Trophoblast cell (in vitro differentiated cells and primary cell): ENCODE measurements at regions not wholly inside any gene's neighbourhood (a gene's known extent, or its start where the extent isn't known, plus 50 kb on each side); places are given as distances from the start of the nearest gene placed in this dataset.

Experiments
- DNase-seq, 2 donors: peaks; one replicate each; pipeline ENCODE4 v3.0.0-alpha.2; 2016
- H2AFZ ChIP-seq: 2 replicates; pipeline ENCODE4 v1.6.1; 2013; ENCODE audit warnings: low read length, moderate library complexity, mild to moderate bottlenecking; ENCODE audit not compliant: insufficient read depth, poor library complexity
- H2AK5ac ChIP-seq: 2 replicates; pipeline ENCODE4 v1.6.1; 2013; ENCODE audit warnings: mild to moderate bottlenecking, low read length
- H2BK120ac ChIP-seq: 2 replicates; pipeline ENCODE4 v1.6.1; 2013; ENCODE audit warnings: low read length, mild to moderate bottlenecking, moderate library complexity; ENCODE audit not compliant: insufficient read depth, poor library complexity
- H2BK12ac ChIP-seq: 2 replicates; pipeline ENCODE4 v1.6.1; 2013; ENCODE audit warnings: mild to moderate bottlenecking, low read length, moderate library complexity
- H2BK5ac ChIP-seq: 2 replicates; pipeline ENCODE4 v1.6.1; 2013; ENCODE audit warnings: low read length, low read depth, moderate library complexity, mild to moderate bottlenecking; ENCODE audit not compliant: poor library complexity
- H3K14ac ChIP-seq: 2 replicates; pipeline ENCODE4 v1.6.1; 2013; ENCODE audit warnings: mild to moderate bottlenecking, low read length
- H3K18ac ChIP-seq: 2 replicates; pipeline ENCODE4 v1.6.1; 2013; ENCODE audit warnings: mild to moderate bottlenecking, low read length
- H3K23ac ChIP-seq: 2 replicates; pipeline ENCODE4 v1.6.1; 2013; ENCODE audit warnings: low read length
- H3K27ac ChIP-seq: 2 replicates; pipeline ENCODE4 v1.5.1; 2013; ENCODE audit warnings: low read depth, mild to moderate bottlenecking, inconsistent platforms, low read length, moderate library complexity
- H3K27me3 ChIP-seq: 2 replicates; pipeline ENCODE4 v1.6.1; 2013; ENCODE audit warnings: inconsistent platforms, mild to moderate bottlenecking, low read length, moderate library complexity; ENCODE audit not compliant: insufficient read depth
- H3K36me3 ChIP-seq, 2 experiments: 1 replicate in 1 of 2; 2 replicates in 1 of 2; pipeline ENCODE4 v1.6.1; 2013; ENCODE audit warnings: low read length in 2 of 2, mild to moderate bottlenecking in 2 of 2, moderate library complexity in 1 of 2; ENCODE audit not compliant: insufficient read depth in 2 of 2, control insufficient read depth in 1 of 2
- H3K4ac ChIP-seq: 2 replicates; pipeline ENCODE4 v1.6.1; 2013; ENCODE audit warnings: low read depth, mild to moderate bottlenecking, low read length, moderate library complexity
- H3K4me1 ChIP-seq, 2 experiments: 1 replicate in 1 of 2; 2 replicates in 1 of 2; pipeline ENCODE4 v1.6.1; 2013; ENCODE audit warnings: low read length in 2 of 2, mild to moderate bottlenecking in 2 of 2, moderate library complexity in 1 of 2; ENCODE audit not compliant: insufficient read depth in 2 of 2, control insufficient read depth in 1 of 2
- H3K4me2 ChIP-seq: 2 replicates; pipeline ENCODE4 v1.6.1; 2013; ENCODE audit warnings: inconsistent platforms, mild to moderate bottlenecking, low read length, moderate library complexity
- H3K4me3 ChIP-seq: 2 replicates; pipeline ENCODE4 v1.5.1; 2013; ENCODE audit warnings: mild to moderate bottlenecking, low read depth, low read length, inconsistent platforms
- H3K79me1 ChIP-seq: one replicate; pipeline ENCODE4 v1.6.1; 2013; ENCODE audit warnings: low read length
- H3K79me2 ChIP-seq: 2 replicates; pipeline ENCODE4 v1.6.1; 2013; ENCODE audit warnings: low read length, mild to moderate bottlenecking; ENCODE audit not compliant: control insufficient read depth, insufficient read depth, poor library complexity
- H3K9ac ChIP-seq: 2 replicates; pipeline ENCODE4 v1.6.1; 2013; ENCODE audit warnings: mild to moderate bottlenecking, low read length
- H3K9me3 ChIP-seq: 2 replicates; pipeline ENCODE4 v1.6.1; 2013; ENCODE audit warnings: low read depth, mild to moderate bottlenecking, control low read depth, inconsistent platforms, low read length; ENCODE audit not compliant: insufficient read depth
- H4K12ac ChIP-seq: 2 replicates; pipeline ENCODE4 v1.6.1; 2013; ENCODE audit warnings: low read depth, mild to moderate bottlenecking, low read length, moderate library complexity
- H4K8ac ChIP-seq: 2 replicates; pipeline ENCODE4 v1.6.1; 2013; ENCODE audit warnings: low read depth, mild to moderate bottlenecking, low read length, moderate library complexity
- H4K91ac ChIP-seq: one replicate; pipeline ENCODE4 v1.6.1; 2013; ENCODE audit warnings: low read depth, mild to moderate bottlenecking, low read length, moderate library complexity
- WGBS: extraction: QIAGEN DNeasy Blood & Tissue Kit; methylation state at CpG from one replicate; pipeline ENCODE4 v1.1.7; 2013; ENCODE audit warnings: missing lambda C conversion rate; ENCODE audit not compliant: insufficient read length, insufficient coverage; ENCODE audit errors: extremely low coverage; 5-methylcytosine and 5-hydroxymethylcytosine counted together

GRCh38 chr9:80649496-80649895, 1039.9 kb downstream of the TLE1 start:
- DNase-seq, result no peak
- Histone ChIP-seq H4K8ac (no peak overlapping the region), H3K9me3 (no peaks in the 10 kb centered on the region), H4K91ac (no peak overlapping the region), H3K27me3 (no peaks in the 10 kb centered on the region), H2AFZ (no peak overlapping the region), H3K36me3 (no peaks in the 10 kb centered on the region), H3K18ac (no peak overlapping the region), H3K4me1 (no peaks in the 10 kb centered on the region), H4K12ac (no peak overlapping the region), H3K79me1 (no peaks in the 10 kb centered on the region), H3K23ac (no peak overlapping the region), H3K79me2 (no peaks in the 10 kb centered on the region), H2AK5ac (no peak overlapping the region), H3K4me3 (no peak overlapping the region), H3K9ac (no peak overlapping the region), H3K14ac (no peak overlapping the region), H3K4me2 (no peak overlapping the region), H3K4ac (no peak overlapping the region), H2BK5ac (no peak overlapping the region), H2BK120ac (no peak overlapping the region), H2BK12ac (no peak overlapping the region), H3K27ac (no peak overlapping the region)
- WGBS, result no CpG with 5 or more reads among the region's 2 CpGs

GRCh38 chr9:80649001-80649420, 1040.3 kb downstream of the TLE1 start:
- WGBS, result no CpG with 5 or more reads among the region's 3 CpGs
- Histone ChIP-seq H4K91ac (no peak overlapping the region), H4K12ac (no peak overlapping the region)

GRCh38 chr9:80648336-80648735, 1041.0 kb downstream of the TLE1 start:
- no peak overlapping the region for H3K23ac ChIP-seq
- H3K4ac ChIP-seq, result no peak overlapping the region
- no peak overlapping the region for H3K18ac ChIP-seq
- no peaks in the 10 kb centered on the region for H3K9me3 ChIP-seq
- no peak overlapping the region for H2BK12ac ChIP-seq
- WGBS, result no CpG with 5 or more reads among the region's 1 CpG
- H2AFZ ChIP-seq, result no peak overlapping the region
- DNase-seq, result peak in 1 of 2 donors; percentile 54
- no peak overlapping the region for H2AK5ac ChIP-seq
- no peak overlapping the region for H2BK5ac ChIP-seq
- no peak overlapping the region for H4K8ac ChIP-seq
- H3K27me3 ChIP-seq, result no peaks in the 10 kb centered on the region
- no peaks in the 10 kb centered on the region for H3K4me1 ChIP-seq
- H3K9ac ChIP-seq, result no peak overlapping the region
- H3K4me2 ChIP-seq, result no peak overlapping the region
- no peak overlapping the region for H3K27ac ChIP-seq
- no peak overlapping the region for H3K14ac ChIP-seq
- no peaks in the 10 kb centered on the region for H3K79me1 ChIP-seq
- H3K79me2 ChIP-seq, result no peaks in the 10 kb centered on the region
- no peak overlapping the region for H2BK120ac ChIP-seq
- H3K36me3 ChIP-seq, result no peaks in the 10 kb centered on the region
- H3K4me3 ChIP-seq, result no peak overlapping the region
- H4K12ac ChIP-seq, result no peak overlapping the region
- H4K91ac ChIP-seq, result no peak overlapping the region

More at GRCh38 chr9:80649001-80649420, 1040.3 kb downstream of the TLE1 start:
- Histone ChIP-seq H3K4me3 (no peak overlapping the region), H3K36me3 (no peaks in the 10 kb centered on the region), H3K9me3 (no peaks in the 10 kb centered on the region), H3K14ac (no peak overlapping the region), H3K23ac (no peak overlapping the region), H3K4ac (no peak overlapping the region), H3K18ac (no peak overlapping the region), H3K79me1 (no peaks in the 10 kb centered on the region), H4K8ac (no peak overlapping the region), H3K4me1 (no peaks in the 10 kb centered on the region), H2BK12ac (no peak overlapping the region), H2AFZ (no peak overlapping the region), H2BK120ac (no peak overlapping the region), H3K27me3 (no peaks in the 10 kb centered on the region), H3K4me2 (no peak overlapping the region), H2AK5ac (no peak overlapping the region), H3K27ac (no peak overlapping the region), H3K79me2 (no peaks in the 10 kb centered on the region), H3K9ac (no peak overlapping the region), H2BK5ac (no peak overlapping the region)
- peak; percentile 82 to 94 for DNase-seq

- Histone ChIP-seq H3K18ac (no peak overlapping the region), H2BK120ac (no peak overlapping the region), H2BK5ac (no peak overlapping the region), H3K9me3 (no peaks in the 10 kb centered on the region), H4K12ac (no peak overlapping the region), H3K14ac (no peak overlapping the region), H4K8ac (no peak overlapping the region), H3K4ac (no peak overlapping the region), H2AK5ac (no peak overlapping the region), H3K4me1 (no peaks in the 10 kb centered on the region), H3K9ac (no peak overlapping the region), H3K23ac (no peak overlapping the region), H3K79me1 (no peaks in the 10 kb centered on the region), H2BK12ac (no peak overlapping the region), H2AFZ (no peak overlapping the region), H3K4me3 (no peak overlapping the region), H3K27me3 (no peaks in the 10 kb centered on the region), H3K79me2 (no peaks in the 10 kb centered on the region), H3K4me2 (no peak overlapping the region), H4K91ac (no peak overlapping the region), H3K36me3 (no peaks in the 10 kb centered on the region), H3K27ac (no peak overlapping the region)
- WGBS, result no CpG with 5 or more reads among the region's 4 CpGs
- no peak for DNase-seq
These were observed 1043.1 kb downstream of the TLE1 start for GRCh38 chr9:80646211-80646610.
